ENCODE measurements at regions not wholly inside any gene's neighbourhood (a gene's known extent, or its start where the extent isn't known, plus 50 kb on each side); places are given as distances from the start of the nearest gene placed in this dataset.

DNA sequence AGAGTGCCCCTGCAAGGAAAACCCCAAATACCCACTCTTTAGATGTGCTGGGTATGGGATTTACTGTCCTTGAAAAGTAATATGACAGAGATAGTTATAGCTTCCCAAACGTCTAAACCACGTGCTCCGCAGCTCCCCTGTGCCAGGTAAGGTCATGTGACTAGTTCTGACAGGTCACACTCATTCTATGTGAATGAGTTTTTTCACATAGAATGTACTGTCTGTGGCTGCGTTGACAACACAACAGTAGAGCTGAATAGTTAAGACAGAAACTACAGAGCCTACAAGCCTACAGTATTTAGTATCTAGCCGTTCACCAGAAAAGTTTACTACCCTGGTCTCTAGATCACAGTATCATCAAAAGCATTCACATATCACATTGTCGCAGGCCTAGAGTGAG is 236.2 kb downstream of the ETS1 start:
- no peak overlapping the region for H3K27ac ChIP-seq (ENCODE audit: low read length)
- peaks cover 3% of the 10 kb centered on the region for H3K9me3 ChIP-seq (ENCODE audit: low read length)
- H3K9ac ChIP-seq (ENCODE audit: low read length) = no peak overlapping the region
- no peaks in the 10 kb centered on the region for H3F3A ChIP-seq (ENCODE audit: insufficient read depth, low read length, poor library complexity, severe bottlenecking)
- no peaks in the 10 kb centered on the region for H3K79me2 ChIP-seq (replicated peaks; ENCODE audit: insufficient read depth, low read length)
- H3K4me2 ChIP-seq (ENCODE audit: low read length) = no peak overlapping the region
- H3K27me3 ChIP-seq (ENCODE audit: insufficient read depth, low read depth, low read length) = no peaks in the 10 kb centered on the region
- H3K9me2 ChIP-seq (ENCODE audit: insufficient read depth, low read length) = no peaks in the 10 kb centered on the region
- no peak overlapping the region for H3K4me3 ChIP-seq (ENCODE audit: low read length)
- no peaks in the 10 kb centered on the region for H3K36me3 ChIP-seq (ENCODE audit: insufficient read depth, low read length)
- no peaks in the 10 kb centered on the region for H4K20me1 ChIP-seq (ENCODE audit: insufficient read depth)
- TF ChIP-seq RAD21 (conservative IDR thresholded peaks at IDR 0.05) (no peak), EZH2 (IDR thresholded peaks at IDR 0.05; ENCODE audit: borderline replicate concordance, insufficient read depth, low read length, poor library complexity, severe bottlenecking) (no peak)
- no peak overlapping the region for H2AFZ ChIP-seq (ENCODE audit: low read depth, low read length)

GRCh38 chr11:128349650-128350299 is 237.6 kb downstream of the ETS1 start:
- no peaks in the 10 kb centered on the region for H3K36me3 ChIP-seq (ENCODE audit: insufficient read depth, low read length)
- TF ChIP-seq RAD21 (conservative IDR thresholded peaks at IDR 0.05) (no peak), MXI1 (conservative IDR thresholded peaks at IDR 0.05; ENCODE audit: poor library complexity, severe bottlenecking) (no peak), TAF1 (IDR thresholded peaks at IDR 0.05; ENCODE audit: low read depth) (no peak), SMC3 (conservative IDR thresholded peaks at IDR 0.05; ENCODE audit: poor library complexity) (no peak)
- TF ChIP-seq, protein P1, sequence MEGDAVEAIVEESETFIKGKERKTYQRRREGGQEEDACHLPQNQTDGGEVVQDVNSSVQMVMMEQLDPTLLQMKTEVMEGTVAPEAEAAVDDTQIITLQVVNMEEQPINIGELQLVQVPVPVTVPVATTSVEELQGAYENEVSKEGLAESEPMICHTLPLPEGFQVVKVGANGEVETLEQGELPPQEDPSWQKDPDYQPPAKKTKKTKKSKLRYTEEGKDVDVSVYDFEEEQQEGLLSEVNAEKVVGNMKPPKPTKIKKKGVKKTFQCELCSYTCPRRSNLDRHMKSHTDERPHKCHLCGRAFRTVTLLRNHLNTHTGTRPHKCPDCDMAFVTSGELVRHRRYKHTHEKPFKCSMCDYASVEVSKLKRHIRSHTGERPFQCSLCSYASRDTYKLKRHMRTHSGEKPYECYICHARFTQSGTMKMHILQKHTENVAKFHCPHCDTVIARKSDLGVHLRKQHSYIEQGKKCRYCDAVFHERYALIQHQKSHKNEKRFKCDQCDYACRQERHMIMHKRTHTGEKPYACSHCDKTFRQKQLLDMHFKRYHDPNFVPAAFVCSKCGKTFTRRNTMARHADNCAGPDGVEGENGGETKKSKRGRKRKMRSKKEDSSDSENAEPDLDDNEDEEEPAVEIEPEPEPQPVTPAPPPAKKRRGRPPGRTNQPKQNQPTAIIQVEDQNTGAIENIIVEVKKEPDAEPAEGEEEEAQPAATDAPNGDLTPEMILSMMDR (IDR thresholded peaks at IDR 0.05; ENCODE audit: poor library complexity, severe bottlenecking) = no peak

GRCh38 chr11:128346804-128347203 is 240.6 kb downstream of the ETS1 start:
- H3F3A ChIP-seq (ENCODE audit: insufficient read depth, low read length, poor library complexity, severe bottlenecking) = no peaks in the 10 kb centered on the region
- no peaks in the 10 kb centered on the region for H3K9me3 ChIP-seq (ENCODE audit: low read length)
- no peak overlapping the region for H3K4me3 ChIP-seq (ENCODE audit: low read length)
- no peaks in the 10 kb centered on the region for H3K36me3 ChIP-seq (ENCODE audit: insufficient read depth, low read length)
- no peaks in the 10 kb centered on the region for H3K9me2 ChIP-seq (ENCODE audit: insufficient read depth, low read length)
- no peak overlapping the region for H3K4me2 ChIP-seq (ENCODE audit: low read length)
- H3K27me3 ChIP-seq (ENCODE audit: insufficient read depth, low read depth, low read length) = no peaks in the 10 kb centered on the region
- H3K9ac ChIP-seq (ENCODE audit: low read length) = no peak overlapping the region
- H3K79me2 ChIP-seq (replicated peaks; ENCODE audit: insufficient read depth, low read length) = no peaks in the 10 kb centered on the region
- no peak for TF ChIP-seq EZH2 (IDR thresholded peaks at IDR 0.05; ENCODE audit: borderline replicate concordance, insufficient read depth, low read length, poor library complexity, severe bottlenecking)
- TF ChIP-seq, protein P1 (IDR thresholded peaks at IDR 0.05; ENCODE audit: poor library complexity, severe bottlenecking) = no peak
- no peak for TF ChIP-seq EP300 (conservative IDR thresholded peaks at IDR 0.05; ENCODE audit: poor library complexity, severe bottlenecking)
- no peak for TF ChIP-seq SMC3 (conservative IDR thresholded peaks at IDR 0.05; ENCODE audit: poor library complexity)
- TF ChIP-seq MXI1 (conservative IDR thresholded peaks at IDR 0.05; ENCODE audit: poor library complexity, severe bottlenecking) = no peak
- no peak for TF ChIP-seq TAF1 (IDR thresholded peaks at IDR 0.05; ENCODE audit: low read depth)
- no peak for TF ChIP-seq POLR2AphosphoS5 (IDR thresholded peaks at IDR 0.05)
- no peak for TF ChIP-seq REST (IDR thresholded peaks at IDR 0.05; ENCODE audit: borderline replicate concordance)
- TF ChIP-seq RAD21 (conservative IDR thresholded peaks at IDR 0.05) = no peak
- H4K20me1 ChIP-seq (ENCODE audit: insufficient read depth) = no peaks in the 10 kb centered on the region
- H3K27ac ChIP-seq (ENCODE audit: low read length) = no peak overlapping the region
- H2AFZ ChIP-seq (ENCODE audit: low read depth, low read length) = no peak overlapping the region

More at GRCh38 chr11:128349650-128350299, 237.6 kb downstream of the ETS1 start:
- no peak overlapping the region for H2AFZ ChIP-seq (ENCODE audit: low read depth, low read length)
- no peaks in the 10 kb centered on the region for H3K79me2 ChIP-seq (replicated peaks; ENCODE audit: insufficient read depth, low read length)
- H3K27ac ChIP-seq (ENCODE audit: low read length) = no peak overlapping the region
- H3F3A ChIP-seq (ENCODE audit: insufficient read depth, low read length, poor library complexity, severe bottlenecking) = no peaks in the 10 kb centered on the region
- H3K4me2 ChIP-seq (ENCODE audit: low read length) = no peak overlapping the region
- no peak overlapping the region for H3K9ac ChIP-seq (ENCODE audit: low read length)
- peaks cover under 1% of the 10 kb centered on the region for H3K9me3 ChIP-seq (ENCODE audit: low read length)
- no peaks in the 10 kb centered on the region for H3K9me2 ChIP-seq (ENCODE audit: insufficient read depth, low read length)
- H3K4me3 ChIP-seq (ENCODE audit: low read length) = no peak overlapping the region
- H3K27me3 ChIP-seq (ENCODE audit: insufficient read depth, low read depth, low read length) = no peaks in the 10 kb centered on the region
- H4K20me1 ChIP-seq (ENCODE audit: insufficient read depth) = no peaks in the 10 kb centered on the region
